AG10803 (cell line): ENCODE measurements at regions not wholly inside any gene's neighbourhood (a gene's known extent, or its start where the extent isn't known, plus 50 kb on each side); places are given as distances from the start of the nearest gene placed in this dataset.
"Not testable (repeated sequence)": the region's sequence is repeated elsewhere in the genome, so short reads cannot be mapped to it uniquely, and the experiment has no call there.

Source experiments
- DNase-seq: peaks from one replicate; pipeline ENCODE4 v3.0.0; 2010; ENCODE audit warnings: low read depth
- H3K4me3 ChIP-seq: 2 replicates; pipeline ENCODE4 v1.5.1; 2011; ENCODE audit warnings: mild to moderate bottlenecking, low read length, control low read depth

DNA sequence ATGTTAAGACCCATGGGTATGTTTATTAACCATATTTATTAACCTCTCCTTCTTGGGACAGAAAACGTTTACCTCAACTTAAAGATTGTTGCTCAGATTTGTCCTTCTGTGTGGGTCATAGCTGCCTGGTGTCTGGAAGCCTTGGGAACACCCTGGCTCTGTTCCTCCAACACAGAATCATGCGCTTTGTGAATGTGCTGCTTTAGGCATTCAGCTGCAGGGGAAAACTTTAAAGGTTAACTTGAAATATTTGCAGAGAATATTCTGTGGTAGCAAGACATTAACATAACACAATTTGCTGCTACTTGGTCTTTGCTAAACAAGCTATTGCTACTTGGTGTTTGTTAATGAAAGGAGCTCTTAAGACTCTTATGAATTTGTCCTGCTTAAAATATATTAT, 50.5 kb upstream of the THOC3 start:
- DNase-seq, H3K4me3 ChIP-seq: not testable (repeated sequence)

DNA sequence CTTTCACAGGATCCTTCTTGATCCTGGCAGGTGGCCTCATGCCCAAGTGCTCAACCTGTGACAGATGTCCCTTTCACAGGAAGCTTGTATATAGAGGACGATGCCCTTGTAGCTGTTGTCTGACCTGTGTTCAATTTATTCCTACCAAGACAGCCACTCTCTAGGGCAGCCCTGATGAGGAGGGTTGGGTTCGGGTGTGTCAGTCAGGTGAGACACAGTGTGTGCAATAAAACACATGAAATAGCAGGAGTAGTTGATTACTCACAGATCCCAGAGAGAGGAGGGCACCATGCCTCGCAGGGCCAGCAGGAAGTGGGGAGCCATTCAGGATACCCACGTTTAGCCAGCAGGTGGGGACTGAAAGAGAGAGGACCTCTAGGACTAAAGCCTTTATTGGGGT, 52.7 kb upstream of the THOC3 start:
- not testable (repeated sequence) for H3K4me3 ChIP-seq, DNase-seq

DNA sequence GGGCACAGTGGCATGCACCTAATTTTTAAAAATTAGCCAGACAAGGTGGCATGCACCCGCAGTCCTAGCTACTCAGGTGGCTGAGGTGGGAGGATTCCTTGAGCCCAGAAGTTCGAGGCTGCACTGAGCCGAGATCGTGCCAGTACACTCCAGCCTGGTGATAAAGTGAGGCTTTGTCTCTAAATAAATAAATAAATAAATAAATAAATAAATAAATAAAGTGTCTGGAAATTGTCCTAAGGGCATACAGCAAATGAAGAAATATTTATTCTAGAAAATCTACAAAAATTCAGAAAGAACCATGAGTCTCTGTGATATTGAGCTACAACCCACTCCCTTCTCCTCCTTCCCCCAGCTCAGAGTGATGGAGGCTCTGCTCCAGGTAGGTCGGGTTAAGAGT, 55.4 kb upstream of the THOC3 start:
- not testable (repeated sequence) for H3K4me3 ChIP-seq, DNase-seq

DNA sequence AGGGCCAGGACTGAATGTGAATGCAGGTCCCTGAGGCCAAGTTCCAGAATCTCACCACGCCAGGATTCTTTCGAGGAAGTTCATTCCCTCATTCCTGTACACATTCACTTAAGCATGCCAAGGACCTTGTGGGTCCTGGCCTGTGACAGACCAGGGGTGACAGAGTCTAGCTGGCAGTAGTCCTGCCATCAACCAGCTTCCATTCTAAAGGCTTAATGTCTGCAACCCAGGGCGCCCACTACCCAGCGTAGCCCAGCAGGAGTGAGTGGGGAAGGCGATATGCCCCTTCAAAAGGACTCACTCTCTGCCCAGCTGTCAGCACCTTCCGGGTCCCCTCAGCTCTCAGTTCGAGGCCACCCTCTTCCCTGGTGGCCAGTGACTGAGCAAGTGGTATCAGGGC, 61.3 kb upstream of the THOC3 start:
- not testable (repeated sequence) for H3K4me3 ChIP-seq, DNase-seq

DNA sequence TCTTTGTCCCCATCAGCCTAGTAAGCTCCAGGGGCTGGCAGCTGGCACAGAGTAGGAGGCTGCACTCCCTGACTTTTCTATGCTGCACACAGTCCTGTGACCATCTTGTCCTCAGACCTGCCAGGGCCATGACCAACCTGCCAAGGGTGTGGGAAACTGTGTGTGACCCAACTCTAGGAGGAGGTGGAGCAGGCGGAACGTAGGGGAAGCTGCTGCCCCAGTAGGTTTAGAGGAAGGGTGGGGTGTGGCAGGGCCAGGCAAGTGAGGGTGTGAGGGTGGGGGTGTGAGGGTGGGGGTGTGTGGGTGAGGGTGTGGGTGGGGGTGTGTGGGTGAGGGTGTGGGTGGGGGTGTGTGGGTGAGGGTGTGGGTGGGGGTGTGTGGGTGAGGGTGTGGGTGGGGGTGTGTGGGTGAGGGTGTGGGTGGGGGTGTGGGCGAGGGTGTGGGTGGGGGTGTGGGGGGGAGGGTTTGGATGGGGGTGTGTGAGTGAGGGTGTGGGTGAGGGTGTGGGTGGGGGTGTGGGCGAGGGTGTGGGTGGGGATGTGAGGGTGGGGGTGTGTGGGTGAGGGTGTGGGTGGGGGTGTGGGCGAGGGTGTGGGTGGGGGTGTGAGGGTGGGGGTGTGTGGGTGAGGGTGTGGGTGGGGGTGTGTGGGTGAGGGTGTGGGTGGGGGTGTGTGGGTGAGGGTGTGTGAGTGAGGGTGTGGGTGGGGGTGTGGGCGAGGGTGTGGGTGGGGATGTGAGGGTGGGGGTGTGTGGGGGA, 62.4 kb upstream of the THOC3 start:
- not testable (repeated sequence) for DNase-seq

DNA sequence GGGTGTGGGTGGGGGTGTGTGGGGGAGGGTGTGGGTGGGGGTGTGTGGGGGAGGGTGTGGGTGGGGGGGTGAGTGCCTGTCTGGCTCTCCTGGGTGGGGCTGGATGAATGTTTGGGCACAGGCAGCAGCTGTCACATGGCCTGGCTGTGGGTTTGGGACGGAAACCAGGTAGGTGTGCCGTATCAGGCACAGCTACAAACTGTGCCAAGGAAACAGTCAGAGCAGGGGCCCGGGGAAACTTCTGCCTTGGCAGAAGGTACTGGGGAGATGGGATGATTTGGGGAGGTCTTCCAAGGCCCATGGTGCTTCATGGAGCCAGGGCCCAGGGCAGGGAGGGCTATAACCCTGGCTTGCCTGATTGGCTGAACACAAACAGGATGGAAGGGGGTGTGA, 63.0 kb upstream of the THOC3 start:
- not testable (repeated sequence) for DNase-seq, H3K4me3 ChIP-seq

More for the DNA sequence above, 62.4 kb upstream of the THOC3 start:
- not testable (repeated sequence) for H3K4me3 ChIP-seq

DNA sequence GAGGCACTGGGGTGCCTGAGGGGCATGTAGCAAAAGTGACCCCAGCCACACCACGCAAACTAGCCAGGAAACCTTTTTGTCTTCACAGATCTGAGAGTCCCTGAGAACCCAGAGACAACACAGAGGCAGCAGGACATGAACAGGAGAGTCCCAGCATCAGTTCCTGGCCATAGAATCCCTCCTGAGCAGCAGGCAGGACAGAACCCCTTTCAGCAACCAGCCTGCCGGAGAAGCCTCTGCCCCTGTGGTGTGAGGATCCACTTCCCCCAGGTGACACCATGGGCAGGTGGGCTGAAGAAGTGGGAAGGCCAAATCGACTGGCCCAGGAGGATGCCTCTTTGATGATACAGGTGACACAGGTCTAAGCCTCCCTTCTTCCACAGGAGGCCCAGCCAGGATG, 65.1 kb upstream of the THOC3 start:
- not testable (repeated sequence) for DNase-seq, H3K4me3 ChIP-seq

DNA sequence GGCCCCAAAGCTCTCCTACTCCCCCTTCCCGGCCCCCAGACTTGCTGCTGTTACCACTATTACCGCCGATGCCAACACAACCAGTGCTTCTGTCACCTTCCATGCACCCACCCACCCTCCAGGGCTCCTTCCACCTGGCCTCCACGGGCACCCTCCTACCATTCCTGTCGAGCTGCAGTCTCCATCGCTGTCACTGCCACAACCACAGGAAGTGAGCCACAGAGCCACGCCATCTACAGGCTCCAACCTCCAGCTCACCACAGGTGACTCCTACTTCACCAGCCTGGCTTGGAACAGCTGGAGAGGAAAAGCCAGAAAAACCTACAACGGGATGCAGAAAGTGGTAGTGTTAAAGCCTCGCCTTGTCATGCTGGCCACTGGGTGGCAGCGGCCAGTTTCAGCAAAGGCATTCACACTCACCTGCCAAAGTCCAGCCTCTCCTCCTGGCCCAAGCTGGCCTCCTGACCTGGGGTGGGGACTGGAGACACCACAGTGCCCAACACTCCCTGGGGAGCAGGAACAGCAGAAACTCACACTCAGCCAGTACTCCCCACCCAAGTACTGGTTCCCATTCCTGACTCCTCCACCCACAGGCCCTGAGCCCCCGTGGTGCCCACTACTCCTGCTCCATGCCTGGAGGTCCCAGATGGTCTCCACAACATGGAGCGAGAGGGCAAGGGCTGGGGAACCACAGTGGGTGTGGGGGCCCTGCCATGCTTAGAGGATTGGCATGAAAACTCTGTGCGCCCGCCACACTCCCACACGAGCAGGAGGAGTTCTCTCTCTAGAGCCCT, 66.5 kb upstream of the THOC3 start:
- H3K4me3 ChIP-seq, DNase-seq: not testable (repeated sequence)

DNA sequence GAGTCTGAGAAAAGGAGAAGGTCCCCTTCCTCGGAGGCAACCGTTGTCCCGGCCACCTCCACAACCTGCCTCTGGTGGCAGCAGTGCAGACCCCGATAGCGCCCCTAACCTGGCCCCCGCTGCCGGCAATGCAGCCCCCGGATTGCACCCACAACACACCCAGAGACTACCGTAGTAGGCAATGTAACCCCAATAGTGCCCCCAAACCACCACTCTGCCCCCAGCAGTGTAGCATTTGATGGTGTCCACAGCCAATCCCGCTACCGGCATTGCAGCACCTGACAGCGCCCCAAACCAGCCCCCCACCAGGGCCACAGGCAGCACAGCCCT, 67.1 kb upstream of the THOC3 start:
- not testable (repeated sequence) for DNase-seq, H3K4me3 ChIP-seq

DNA sequence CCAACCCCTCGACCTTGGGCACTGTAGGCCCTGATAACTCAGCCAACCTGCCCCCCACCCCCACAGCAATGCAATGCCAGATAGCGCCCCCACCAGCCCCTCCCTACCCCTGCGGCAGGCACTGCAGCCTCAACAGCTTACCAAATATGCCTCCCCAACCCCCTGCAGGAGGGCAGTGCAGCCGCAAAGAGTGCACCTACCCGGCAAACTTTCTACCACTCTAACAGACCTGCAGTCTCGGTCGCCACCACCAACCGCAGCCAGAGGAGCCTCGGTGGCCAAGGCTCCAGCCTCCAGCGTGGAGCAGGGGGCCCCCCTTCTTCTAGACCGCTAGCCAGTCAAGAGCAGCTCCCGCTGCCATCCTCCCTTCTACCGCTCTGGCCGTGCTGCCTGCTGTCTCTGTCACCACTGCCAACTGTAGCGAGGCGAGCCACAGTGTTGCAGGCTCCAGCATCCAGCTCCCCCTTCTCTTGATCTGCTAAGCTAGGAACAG, 67.7 kb upstream of the THOC3 start:
- not testable (repeated sequence) for H3K4me3 ChIP-seq, DNase-seq

DNA sequence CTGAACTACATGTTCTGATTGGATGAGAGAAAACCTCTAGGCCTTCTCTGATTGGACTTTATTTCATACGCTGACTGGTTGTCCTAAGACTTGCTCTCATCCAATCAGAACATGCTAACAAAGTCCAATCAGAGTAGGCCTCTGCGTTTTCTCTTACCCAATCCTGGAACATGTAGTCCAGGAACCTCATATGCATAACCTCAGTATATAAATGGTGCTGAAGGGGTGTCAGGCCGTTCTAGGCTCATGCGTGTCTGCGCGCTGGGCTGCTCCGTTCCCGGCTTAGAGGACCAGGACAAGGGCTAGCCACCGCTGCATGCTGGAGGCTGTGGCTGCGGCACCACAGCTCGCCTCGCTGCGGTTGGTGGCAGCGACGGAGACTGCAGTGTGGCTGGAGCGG, 68.3 kb upstream of the THOC3 start:
- not testable (repeated sequence) for H3K4me3 ChIP-seq, DNase-seq

DNA sequence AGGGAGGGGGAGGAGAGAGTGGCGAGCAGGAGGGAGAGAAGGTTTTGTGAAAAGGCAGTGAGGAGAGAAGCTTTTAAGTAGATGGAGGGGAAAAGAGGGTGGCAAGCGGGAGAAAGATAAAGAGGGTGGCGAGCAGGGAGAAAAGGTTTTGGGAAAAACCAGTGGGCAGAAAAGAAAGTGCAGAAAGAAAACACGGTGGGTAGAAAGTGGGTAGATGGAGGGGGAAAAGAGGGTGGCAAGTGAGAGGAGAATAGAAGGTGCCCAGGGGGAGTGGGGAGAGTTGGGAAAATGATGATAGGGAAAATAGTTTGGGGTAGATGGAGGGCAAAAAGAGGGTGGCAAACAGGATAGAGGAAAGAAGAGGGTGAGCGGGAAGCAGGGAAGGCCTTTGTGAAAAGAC, 69.1 kb upstream of the THOC3 start:
- not testable (repeated sequence) for DNase-seq, H3K4me3 ChIP-seq

DNA sequence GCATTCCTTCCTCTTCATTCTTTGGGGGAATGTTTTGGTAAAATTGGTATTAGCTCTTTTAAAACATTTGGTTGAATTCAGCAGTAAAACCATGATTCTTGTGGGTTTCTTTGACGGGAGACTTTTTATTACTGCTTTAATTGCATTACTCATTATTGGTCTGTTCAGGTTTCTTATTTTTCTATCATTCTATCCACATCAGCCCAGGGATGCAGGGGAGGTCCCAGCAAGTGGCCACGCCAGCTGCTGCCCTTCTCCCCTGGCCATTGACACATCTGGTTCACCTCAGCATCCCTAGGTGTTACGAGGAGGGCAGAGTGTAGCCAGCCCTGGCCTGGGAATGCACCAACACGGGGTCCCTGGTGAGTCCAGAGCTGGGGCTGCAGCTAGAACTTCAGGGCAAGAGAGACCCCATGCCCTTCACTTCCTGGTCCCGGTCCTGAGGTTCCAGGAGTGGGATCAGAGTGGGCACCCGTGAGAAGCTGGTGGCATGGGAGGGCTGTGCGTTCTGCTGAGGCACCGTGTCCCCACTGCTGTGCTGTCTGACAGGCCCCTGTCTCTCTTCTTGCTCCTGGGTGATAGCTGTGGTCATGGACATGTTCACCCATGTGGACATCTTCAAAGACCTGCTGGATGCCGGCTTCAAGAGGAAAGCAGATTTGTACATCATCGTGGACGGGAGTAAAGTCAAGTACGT, 72.1 kb upstream of the THOC3 start:
- not testable (repeated sequence) for DNase-seq, H3K4me3 ChIP-seq

DNA sequence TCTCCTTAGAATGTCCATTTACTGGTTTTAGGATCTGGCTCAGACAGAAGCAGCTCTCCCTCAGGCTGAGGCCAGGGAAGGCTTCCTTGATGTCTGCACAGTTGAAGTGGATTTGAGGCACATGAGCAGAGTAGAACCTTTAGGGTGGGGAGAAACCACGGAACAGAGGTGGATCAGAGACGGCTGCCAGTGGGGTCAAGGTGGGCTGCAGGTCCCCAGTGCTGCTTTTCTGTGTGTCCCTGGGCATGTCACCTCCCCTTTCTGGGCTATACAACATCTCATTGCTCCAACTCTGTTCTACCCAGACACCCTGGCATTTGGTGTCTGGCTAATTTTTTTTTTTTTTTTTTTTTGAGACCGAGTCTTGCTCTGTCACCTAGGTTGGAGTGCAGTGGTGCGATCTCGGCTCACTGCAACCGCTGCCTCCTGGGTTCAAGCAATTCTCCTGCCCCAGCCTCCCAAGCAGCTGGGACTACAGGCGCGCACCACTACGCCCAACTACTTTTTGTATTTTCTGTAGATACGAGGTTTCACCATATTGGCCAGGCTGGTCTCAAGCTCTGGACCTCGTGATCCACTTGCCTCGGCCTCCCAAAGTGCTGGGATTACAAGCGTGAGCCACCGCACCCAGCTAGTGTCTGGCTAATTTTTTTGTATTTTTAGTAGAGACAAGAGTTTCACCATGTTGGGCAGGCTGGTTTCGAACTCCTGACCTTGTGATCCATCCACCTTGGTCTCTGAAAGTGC, 73.3 kb upstream of the THOC3 start:
- H3K4me3 ChIP-seq, DNase-seq: not testable (repeated sequence)

DNA sequence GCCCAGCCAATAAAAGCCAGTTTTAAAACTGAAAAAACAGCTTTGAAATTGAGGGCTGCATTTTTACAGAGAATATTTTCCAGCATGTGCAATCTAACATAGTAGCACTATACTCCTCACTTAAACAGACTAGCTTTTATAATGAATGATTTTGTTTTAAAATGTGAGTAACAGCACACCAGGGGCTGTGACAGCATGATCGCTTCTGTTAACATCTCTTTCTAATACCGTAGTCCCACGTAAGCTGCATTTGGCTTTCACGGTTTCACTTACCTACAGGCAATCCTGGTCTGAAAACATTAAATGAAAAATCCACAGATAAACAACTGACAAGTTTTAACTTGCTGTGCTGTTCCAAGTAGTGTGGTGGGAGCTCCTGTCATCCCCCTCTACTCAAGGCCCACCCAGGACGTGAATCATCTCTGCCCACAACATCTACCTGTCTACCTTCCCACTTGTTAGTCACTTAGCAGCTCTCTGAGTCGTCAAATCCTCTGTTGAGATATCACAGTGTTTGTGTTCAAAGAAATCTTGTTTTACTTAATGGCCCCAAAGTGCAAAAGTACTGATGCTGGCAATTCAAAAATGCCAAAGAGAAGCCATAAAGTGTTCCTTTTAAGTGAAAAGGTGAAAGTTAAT, 74.0 kb upstream of the THOC3 start:
- DNase-seq, H3K4me3 ChIP-seq: not testable (repeated sequence)

DNA sequence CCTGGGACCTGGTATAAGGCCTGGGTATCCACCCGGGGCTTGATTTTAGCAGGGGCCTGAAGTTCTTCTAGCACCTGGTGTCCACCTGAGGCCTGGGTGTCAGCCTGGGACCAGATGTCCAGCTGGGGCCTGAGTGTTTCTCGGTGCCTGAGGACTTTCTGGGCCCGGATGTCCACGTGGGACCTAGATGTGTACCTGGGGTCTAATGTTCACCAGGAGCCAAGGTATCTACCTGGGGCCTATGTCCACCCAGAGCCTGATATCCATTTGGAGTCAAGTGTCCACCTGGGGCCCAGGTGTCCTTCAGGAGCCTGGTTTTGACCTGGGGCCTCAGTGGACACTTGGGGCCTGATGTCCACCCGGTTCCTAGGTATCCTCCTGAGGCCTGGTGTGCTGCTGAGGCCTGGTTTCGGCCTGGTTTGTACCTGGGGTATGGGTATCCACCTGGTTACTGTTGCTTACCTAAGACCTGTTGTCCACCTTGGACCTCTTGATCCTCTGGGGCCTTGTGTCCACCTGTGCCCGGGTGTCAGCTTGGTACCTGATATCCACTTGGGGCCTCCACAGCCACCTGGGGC, 75.2 kb upstream of the THOC3 start:
- not testable (repeated sequence) for H3K4me3 ChIP-seq, DNase-seq

DNA sequence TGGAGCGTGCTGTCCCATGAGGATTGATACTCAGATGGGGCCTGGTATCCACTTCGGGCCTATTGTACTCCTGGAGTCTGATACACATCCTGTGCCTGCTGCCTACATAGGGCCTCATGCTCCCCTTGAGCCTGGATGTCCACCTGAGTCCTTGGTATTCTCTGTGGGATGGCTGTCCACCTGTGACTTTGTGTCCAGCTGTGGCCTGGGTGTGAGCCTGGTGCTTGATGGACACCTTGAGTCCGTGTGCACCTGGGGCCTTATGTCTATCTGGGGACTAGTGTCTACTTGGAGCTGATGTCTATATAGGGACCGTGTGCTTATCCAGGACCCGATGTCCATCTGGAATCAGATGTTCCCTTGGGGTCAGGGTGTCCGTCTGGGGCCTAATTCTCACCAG, 75.9 kb upstream of the THOC3 start:
- DNase-seq, result not testable (repeated sequence)

DNA sequence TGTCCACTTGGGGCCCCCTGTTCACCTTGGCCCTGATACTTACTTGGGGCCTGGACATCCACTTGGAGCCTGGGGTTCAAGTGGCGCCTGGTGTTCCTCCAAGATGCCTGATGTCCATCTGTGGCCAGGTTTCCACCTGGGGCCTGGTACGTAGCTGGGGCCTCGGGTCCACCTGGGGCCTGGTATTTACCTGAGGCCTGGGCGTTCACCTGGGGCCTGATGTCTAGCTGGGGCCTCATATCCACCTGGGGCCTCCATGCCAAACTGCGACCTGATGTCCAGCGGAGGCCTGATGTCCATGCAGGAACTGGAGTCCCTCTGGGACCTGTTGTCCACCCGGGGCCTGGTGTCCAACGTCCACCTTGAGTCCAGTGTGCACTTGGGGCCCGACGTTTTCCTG, 76.3 kb upstream of the THOC3 start:
- DNase-seq, H3K4me3 ChIP-seq: not testable (repeated sequence)

More for the DNA sequence above, 75.9 kb upstream of the THOC3 start:
- H3K4me3 ChIP-seq, result not testable (repeated sequence)

DNA sequence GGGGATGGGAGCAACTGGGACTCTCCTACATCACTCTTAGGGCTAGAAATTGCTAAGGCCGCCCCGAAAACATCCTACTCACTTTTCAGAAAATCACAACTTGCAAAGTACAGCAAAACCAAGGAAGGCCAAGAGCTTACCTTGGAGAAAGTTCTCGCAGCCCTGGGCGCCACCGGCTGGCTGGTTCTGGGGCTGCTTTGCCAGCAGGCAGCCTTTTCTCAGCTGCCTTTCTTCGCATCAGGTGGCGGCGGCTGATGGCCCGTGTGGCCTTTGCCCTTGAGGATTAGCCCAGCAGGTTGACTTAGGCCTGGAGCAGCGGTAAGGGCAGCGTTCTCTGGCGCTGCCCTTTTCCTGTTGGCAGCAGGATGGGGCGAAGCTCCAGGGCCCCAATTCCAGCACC, 77.3 kb upstream of the THOC3 start:
- not testable (repeated sequence) for H3K4me3 ChIP-seq, DNase-seq
